H9 (cell line): ENCODE measurements at regions not wholly inside any gene's neighbourhood (a gene's known extent, or its start where the extent isn't known, plus 50 kb on each side); places are given as distances from the start of the nearest gene placed in this dataset.

Source experiments
- DNase-seq: peaks from one replicate; pipeline ENCODE4 v3.0.0-alpha.2; 2017
- H2AFZ ChIP-seq: one replicate; pipeline ENCODE4 v1.6.1; 2013; ENCODE audit warnings: mild to moderate bottlenecking, low read length, control low read depth, moderate library complexity
- H2AK5ac ChIP-seq: 2 replicates; pipeline ENCODE4 v1.6.1; 2013; ENCODE audit warnings: low read length, control low read depth, mixed read lengths; ENCODE audit not compliant: insufficient read length
- H2BK120ac ChIP-seq: one replicate; pipeline ENCODE4 v1.6.1; 2013; ENCODE audit warnings: low read depth, mild to moderate bottlenecking, low read length, control low read depth, inconsistent platforms; ENCODE audit not compliant: poor library complexity, severe bottlenecking
- H2BK12ac ChIP-seq: 2 replicates; pipeline ENCODE4 v1.6.1; 2013; ENCODE audit warnings: low read length, control low read depth, mixed read lengths, low read depth; ENCODE audit not compliant: insufficient read length
- H2BK15ac ChIP-seq: 2 replicates; pipeline ENCODE4 v1.6.1; 2013; ENCODE audit warnings: low read depth, low read length, control low read depth
- H2BK20ac ChIP-seq: one replicate; pipeline ENCODE4 v1.6.1; 2013; ENCODE audit warnings: low read depth, mild to moderate bottlenecking, low read length, control low read depth, inconsistent platforms; ENCODE audit not compliant: poor library complexity, severe bottlenecking
- H2BK5ac ChIP-seq: 2 replicates; pipeline ENCODE4 v1.6.1; 2013; ENCODE audit warnings: low read length, control low read depth, mixed read lengths; ENCODE audit not compliant: insufficient read length
- H3K14ac ChIP-seq: 2 replicates; pipeline ENCODE4 v1.6.1; 2013; ENCODE audit warnings: low read length, control low read depth; ENCODE audit not compliant: insufficient read depth
- H3K18ac ChIP-seq: 2 replicates; pipeline ENCODE4 v1.6.1; 2013; ENCODE audit warnings: low read depth, mild to moderate bottlenecking, mixed read lengths, low read length, control low read depth; ENCODE audit not compliant: insufficient read length
- H3K23ac ChIP-seq: 2 replicates; pipeline ENCODE4 v1.6.1; 2013; ENCODE audit warnings: low read length, control low read depth, mixed read lengths, low read depth; ENCODE audit not compliant: insufficient read length
- H3K23me2 ChIP-seq: 2 replicates; pipeline ENCODE4 v1.6.1; 2013; ENCODE audit warnings: low read depth, mild to moderate bottlenecking, mixed read lengths, low read length, control low read depth; ENCODE audit not compliant: insufficient read length, poor library complexity, severe bottlenecking
- H3K27ac ChIP-seq: 2 replicates; pipeline ENCODE4 v1.5.1; 2013; ENCODE audit warnings: low read length, control low read depth, mixed read lengths, low read depth; ENCODE audit not compliant: insufficient read length
- H3K27me3 ChIP-seq: 2 replicates; pipeline ENCODE4 v1.6.1; 2013; ENCODE audit warnings: low read length, control low read depth, inconsistent platforms; ENCODE audit not compliant: insufficient read depth
- H3K4ac ChIP-seq: 2 replicates; pipeline ENCODE4 v1.6.1; 2013; ENCODE audit warnings: low read depth, mild to moderate bottlenecking, control low read depth, inconsistent platforms, low read length, moderate library complexity
- H3K4me1 ChIP-seq: 2 replicates; pipeline ENCODE4 v1.6.1; 2013; ENCODE audit warnings: low read length, control low read depth, inconsistent platforms; ENCODE audit not compliant: insufficient read depth
- H3K4me2 ChIP-seq: 2 replicates; pipeline ENCODE4 v1.6.1; 2013; ENCODE audit warnings: low read length, control low read depth, mixed read lengths; ENCODE audit not compliant: insufficient read length, insufficient read depth
- H3K56ac ChIP-seq: 2 replicates; pipeline ENCODE4 v1.6.1; 2013; ENCODE audit warnings: low read depth, mild to moderate bottlenecking, mixed read lengths, low read length, control low read depth; ENCODE audit not compliant: insufficient read length
- H3K79me1 ChIP-seq: 2 replicates; pipeline ENCODE4 v1.6.1; 2013; ENCODE audit warnings: low read depth, mild to moderate bottlenecking, moderate library complexity, low read length, control low read depth, inconsistent platforms; ENCODE audit not compliant: insufficient read depth, poor library complexity, severe bottlenecking
- H3K79me2 ChIP-seq: 2 replicates; pipeline ENCODE4 v1.6.1; 2013; ENCODE audit warnings: low read length, control low read depth, inconsistent platforms; ENCODE audit not compliant: insufficient read depth
- H3K9ac ChIP-seq: 2 replicates; pipeline ENCODE4 v1.6.1; 2013; ENCODE audit warnings: low read length, control low read depth, mixed read lengths; ENCODE audit not compliant: insufficient read length; ENCODE audit errors: extremely low read depth
- H3K9me3 ChIP-seq: one replicate; pipeline ENCODE4 v1.6.1; 2013; ENCODE audit warnings: low read depth, low read length, inconsistent platforms; ENCODE audit not compliant: control insufficient read depth
- H3T11ph ChIP-seq: one replicate; pipeline ENCODE4 v1.6.1; 2013; ENCODE audit warnings: mild to moderate bottlenecking, low read length, control low read depth, inconsistent platforms
- H4K20me1 ChIP-seq: one replicate; pipeline ENCODE4 v1.6.1; 2013; ENCODE audit not compliant: control insufficient read depth, insufficient read length, insufficient read depth
- H4K5ac ChIP-seq: 2 replicates; pipeline ENCODE4 v1.6.1; 2013; ENCODE audit warnings: low read depth, mild to moderate bottlenecking, mixed read lengths, low read length, control low read depth; ENCODE audit not compliant: insufficient read length
- H4K8ac ChIP-seq: replicated peaks from 2 replicates; pipeline ENCODE4 v1.6.1; 2013; ENCODE audit warnings: low read length, control low read depth, mixed read lengths, low read depth; ENCODE audit not compliant: insufficient read length
- H4K91ac ChIP-seq: 2 replicates; pipeline ENCODE4 v1.6.1; 2013; ENCODE audit warnings: low read depth, mild to moderate bottlenecking, moderate library complexity, mixed read lengths, low read length, control low read depth; ENCODE audit not compliant: insufficient read length
- H3K27ac Mint-ChIP-seq, 3 experiments: 2 replicates in 2 of 3; 3 replicates in 1 of 3; pipeline ENCODE4 v1.8.0; 2020 to 2021; ENCODE audit warnings: mixed read lengths in 3 of 3, mild to moderate bottlenecking in 1 of 3, moderate library complexity in 1 of 3
- H3K27me3 Mint-ChIP-seq: 2 replicates; pipeline ENCODE4 v1.8.0; 2021; ENCODE audit warnings: low read depth, mild to moderate bottlenecking, moderate library complexity, mixed read lengths
- H3K36me3 Mint-ChIP-seq, 3 experiments: 2 replicates in 2 of 3; 3 replicates in 1 of 3; pipeline ENCODE4 v1.8.0; 2020 to 2021; ENCODE audit warnings: low read depth in 3 of 3, mixed read lengths in 3 of 3; ENCODE audit not compliant: insufficient read depth in 1 of 3
- H3K4me1 Mint-ChIP-seq, 2 experiments: 2 replicates each; pipeline ENCODE4 v1.8.0; 2020; ENCODE audit warnings: mixed read lengths in 2 of 2
- H3K4me3 Mint-ChIP-seq, 2 experiments: 2 replicates in 1 of 2; 3 replicates in 1 of 2; pipeline ENCODE4 v1.8.0; 2020 to 2021; ENCODE audit warnings: mild to moderate bottlenecking in 2 of 2, mixed read lengths in 2 of 2, moderate library complexity in 1 of 2
- H3K9me3 Mint-ChIP-seq, 2 experiments: 2 replicates in 1 of 2; 3 replicates in 1 of 2; pipeline ENCODE4 v1.8.0; 2020; ENCODE audit warnings: mild to moderate bottlenecking in 2 of 2, mixed read lengths in 2 of 2, moderate library complexity in 1 of 2
- WGBS: extraction: QIAGEN DNeasy Blood & Tissue Kit; methylation state at CpG from one replicate; pipeline ENCODE4 v1.1.7; 2013; ENCODE audit warnings: missing lambda C conversion rate, low lambda C conversion rate, mixed read lengths; ENCODE audit not compliant: insufficient read length; ENCODE audit errors: extremely low coverage; 5-methylcytosine and 5-hydroxymethylcytosine counted together
- TF ChIP-seq, protein P1 (sequence below): fragments of 200-600 bp; sonication (generic); conservative IDR thresholded peaks from 3 replicates; pipeline ENCODE4 v1.8.0; 2021; ENCODE audit warnings: antibody characterized with exemption, mild to moderate bottlenecking

DNA sequence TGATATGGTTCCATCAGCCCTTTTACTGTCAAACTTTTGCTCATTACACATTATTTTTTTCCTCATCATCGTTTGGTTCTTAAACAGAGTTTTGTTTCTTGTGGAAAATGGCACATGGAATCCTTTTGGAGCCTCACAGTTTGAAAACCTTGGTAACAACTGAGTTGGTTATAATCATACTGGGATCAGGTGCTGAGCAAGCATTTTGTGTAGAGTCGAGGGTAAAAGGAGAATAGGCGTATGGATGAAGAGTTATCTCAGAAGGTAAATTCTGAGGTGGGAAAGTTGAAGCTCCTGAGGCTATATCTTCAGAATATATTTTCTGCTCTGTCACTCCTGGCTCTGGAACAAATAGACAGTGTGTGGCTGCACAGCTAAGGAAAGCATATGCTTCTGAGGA is 274.0 kb upstream of the DSEL start:
- Histone ChIP-seq H2AFZ (no peak overlapping the region), H3K23me2 (no peaks in the 10 kb centered on the region), H2BK20ac (no peak overlapping the region), H2AK5ac (no peak overlapping the region), H2BK15ac (no peak overlapping the region), H2BK120ac (no peak overlapping the region), H3K18ac (no peak overlapping the region), H3K4me2 (no peak overlapping the region), H2BK5ac (no peak overlapping the region), H3K4me1 (no peaks in the 10 kb centered on the region), H3K4ac (no peak overlapping the region), H3K27ac (no peak overlapping the region), H3K9me3 (no peaks in the 10 kb centered on the region), H4K91ac (no peak overlapping the region), H4K8ac (no peak overlapping the region), H3K79me2 (no peaks in the 10 kb centered on the region), H3K27me3 (no peaks in the 10 kb centered on the region), H4K20me1 (no peaks in the 10 kb centered on the region), H3K9ac (no peak overlapping the region), H3K79me1 (no peaks in the 10 kb centered on the region), H3K56ac (no peak overlapping the region), H3K23ac (no peak overlapping the region), H3K14ac (no peak overlapping the region), H2BK12ac (no peak overlapping the region), H3T11ph (no peak overlapping the region), H4K5ac (no peak overlapping the region)
- TF ChIP-seq, protein P1, sequence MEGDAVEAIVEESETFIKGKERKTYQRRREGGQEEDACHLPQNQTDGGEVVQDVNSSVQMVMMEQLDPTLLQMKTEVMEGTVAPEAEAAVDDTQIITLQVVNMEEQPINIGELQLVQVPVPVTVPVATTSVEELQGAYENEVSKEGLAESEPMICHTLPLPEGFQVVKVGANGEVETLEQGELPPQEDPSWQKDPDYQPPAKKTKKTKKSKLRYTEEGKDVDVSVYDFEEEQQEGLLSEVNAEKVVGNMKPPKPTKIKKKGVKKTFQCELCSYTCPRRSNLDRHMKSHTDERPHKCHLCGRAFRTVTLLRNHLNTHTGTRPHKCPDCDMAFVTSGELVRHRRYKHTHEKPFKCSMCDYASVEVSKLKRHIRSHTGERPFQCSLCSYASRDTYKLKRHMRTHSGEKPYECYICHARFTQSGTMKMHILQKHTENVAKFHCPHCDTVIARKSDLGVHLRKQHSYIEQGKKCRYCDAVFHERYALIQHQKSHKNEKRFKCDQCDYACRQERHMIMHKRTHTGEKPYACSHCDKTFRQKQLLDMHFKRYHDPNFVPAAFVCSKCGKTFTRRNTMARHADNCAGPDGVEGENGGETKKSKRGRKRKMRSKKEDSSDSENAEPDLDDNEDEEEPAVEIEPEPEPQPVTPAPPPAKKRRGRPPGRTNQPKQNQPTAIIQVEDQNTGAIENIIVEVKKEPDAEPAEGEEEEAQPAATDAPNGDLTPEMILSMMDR = no peak
- Mint-ChIP-seq H3K9me3 (no peaks in the 10 kb centered on the region), H3K27ac (no peak overlapping the region), H3K27me3 (no peaks in the 10 kb centered on the region), H3K4me1 (no peaks in the 10 kb centered on the region), H3K4me3 (no peak overlapping the region), H3K36me3 (no peaks in the 10 kb centered on the region)
- no peak for DNase-seq
- WGBS = no CpG with 5 or more reads among the region's 3 CpGs
